Neural cell (in vitro differentiated cells): ENCODE measurements at regions not wholly inside any gene's neighbourhood (a gene's known extent, or its start where the extent isn't known, plus 50 kb on each side); places are given as distances from the start of the nearest gene placed in this dataset.

Experiments used
- H2AFZ ChIP-seq: fragments of 200-600, 300-800 bp; sonication (generic), shearing (Covaris generic); 2 replicates; pipeline ENCODE4 v1.6.0; 2014; ENCODE audit warnings: low read depth, mild to moderate bottlenecking, antibody characterized with exemption, low read length, moderate library complexity
- H3F3A ChIP-seq: fragments of 200-600 bp; shearing (Covaris generic); 2 replicates; pipeline ENCODE4 v1.6.1; 2016; ENCODE audit warnings: mild to moderate bottlenecking, moderate library complexity, mixed read lengths, antibody characterized with exemption, low read length; ENCODE audit not compliant: insufficient read depth, poor library complexity, severe bottlenecking
- H3K27ac ChIP-seq: fragments of 200-600, 300-800 bp; sonication (generic), shearing (Covaris generic); 2 replicates; pipeline ENCODE4 v1.5.1; 2014; ENCODE audit warnings: mild to moderate bottlenecking, low read length, moderate library complexity
- H3K27me3 ChIP-seq: fragments of 300-800, 200-600 bp; sonication (generic), shearing (Covaris generic); 2 replicates; pipeline ENCODE4 v1.6.0; 2014; ENCODE audit warnings: mild to moderate bottlenecking, low read depth, low read length, moderate library complexity; ENCODE audit not compliant: insufficient read depth
- H3K36me3 ChIP-seq: fragments of 300-800, 200-600 bp; sonication (generic), shearing (Covaris generic); 2 replicates; pipeline ENCODE4 v1.5.1; 2014; ENCODE audit warnings: mild to moderate bottlenecking, antibody characterized with exemption, low read length, moderate library complexity; ENCODE audit not compliant: insufficient read depth
- H3K4me2 ChIP-seq: fragments of 300-800, 200-600 bp; sonication (generic), shearing (Covaris generic); 2 replicates; pipeline ENCODE4 v1.6.0; 2014; ENCODE audit warnings: mild to moderate bottlenecking, low read length
- H3K4me3 ChIP-seq: fragments of 300-800, 200-600 bp; sonication (generic), shearing (Covaris generic); 2 replicates; pipeline ENCODE4 v1.5.1; 2014; ENCODE audit warnings: mild to moderate bottlenecking, low read length, moderate library complexity
- H3K79me2 ChIP-seq: fragments of 200-600 bp; shearing (Covaris generic); replicated peaks from 2 replicates; pipeline ENCODE4 v1.6.0; 2014; ENCODE audit warnings: mild to moderate bottlenecking, low read length, moderate library complexity; ENCODE audit not compliant: insufficient read depth
- H3K9ac ChIP-seq: fragments of 300-800, 200-600 bp; sonication (generic), shearing (Covaris generic); 2 replicates; pipeline ENCODE4 v1.6.1; 2016; ENCODE audit warnings: mild to moderate bottlenecking, low read length, mixed read lengths
- H3K9me2 ChIP-seq: fragments of 200-600 bp; shearing (Covaris generic); 2 replicates; pipeline ENCODE4 v1.6.1; 2016; ENCODE audit warnings: mild to moderate bottlenecking, low read length, mixed read lengths; ENCODE audit not compliant: insufficient read depth
- H3K9me3 ChIP-seq: fragments of 200-600, 300-800 bp; sonication (generic), shearing (Covaris generic); 2 replicates; pipeline ENCODE4 v1.6.1; 2016; ENCODE audit warnings: mild to moderate bottlenecking, mixed run types, low read length, moderate library complexity, mixed read lengths
- H4K20me1 ChIP-seq: fragments of 200-600 bp; shearing (Covaris generic); 2 replicates; pipeline ENCODE4 v1.6.1; 2016; ENCODE audit warnings: mild to moderate bottlenecking, mixed run types; ENCODE audit not compliant: insufficient read depth
- EP300 ChIP-seq: fragments of 450-650 bp; conservative IDR thresholded peaks from 2 replicates; pipeline ENCODE4 v1.6.1; 2014; ENCODE audit warnings: antibody characterized with exemption, mild to moderate bottlenecking, moderate library complexity; ENCODE audit not compliant: poor library complexity, severe bottlenecking
- EZH2 ChIP-seq: fragments of 200-600, 300-800 bp; shearing (Covaris generic), sonication (generic); IDR thresholded peaks from 2 replicates; pipeline ENCODE4 v1.6.1; 2014; ENCODE audit warnings: antibody characterized with exemption, low read length, borderline replicate concordance, mild to moderate bottlenecking; ENCODE audit not compliant: insufficient read depth, poor library complexity, severe bottlenecking
- MXI1 ChIP-seq: fragments of 450-650 bp; conservative IDR thresholded peaks from 2 replicates; pipeline ENCODE4 v1.6.1; 2014; ENCODE audit warnings: antibody characterized with exemption, mild to moderate bottlenecking; ENCODE audit not compliant: poor library complexity, severe bottlenecking
- POLR2AphosphoS5 ChIP-seq: IDR thresholded peaks from 2 replicates; pipeline ENCODE4 v1.6.1; 2012
- RAD21 ChIP-seq: fragments of 450-650 bp; conservative IDR thresholded peaks from 2 replicates; pipeline ENCODE4 v1.6.1; 2014; ENCODE audit warnings: antibody characterized with exemption, mild to moderate bottlenecking, moderate library complexity
- SMC3 ChIP-seq: fragments of 450-650 bp; conservative IDR thresholded peaks from 2 replicates; pipeline ENCODE4 v1.6.1; 2014; ENCODE audit warnings: antibody characterized with exemption, mild to moderate bottlenecking, moderate library complexity; ENCODE audit not compliant: poor library complexity
- TAF1 ChIP-seq: IDR thresholded peaks from 2 replicates; pipeline ENCODE4 v1.6.1; 2012; ENCODE audit warnings: low read depth
- TF ChIP-seq, protein P1 (sequence below): fragments of 450-650 bp; IDR thresholded peaks from 2 replicates; pipeline ENCODE4 v1.5.1; 2014; ENCODE audit warnings: antibody characterized with exemption, mild to moderate bottlenecking, moderate library complexity; ENCODE audit not compliant: poor library complexity, severe bottlenecking
- TF ChIP-seq, protein P2 (sequence below): IDR thresholded peaks from 2 replicates; pipeline ENCODE4 v1.6.1; 2012; ENCODE audit warnings: borderline replicate concordance

DNA sequence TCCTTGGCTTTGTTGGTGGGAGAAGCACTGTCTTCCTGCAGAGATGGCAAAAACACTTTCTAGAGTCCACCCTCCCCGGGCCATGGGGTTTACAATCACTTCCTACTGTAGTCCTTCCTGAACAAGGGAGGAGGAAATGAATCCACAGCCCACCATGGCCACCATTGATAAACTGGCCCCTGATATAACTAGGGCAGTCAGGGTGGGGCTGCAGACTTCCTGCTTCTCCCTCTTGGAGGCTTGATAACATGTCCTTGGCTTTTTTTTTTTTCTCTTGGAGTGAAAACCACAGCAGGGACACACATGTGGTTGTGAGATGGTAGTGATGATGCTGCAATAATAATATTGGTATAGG lies 437.8 kb downstream of the ZNF521 start:
- H2AFZ ChIP-seq: no peak overlapping the region

DNA sequence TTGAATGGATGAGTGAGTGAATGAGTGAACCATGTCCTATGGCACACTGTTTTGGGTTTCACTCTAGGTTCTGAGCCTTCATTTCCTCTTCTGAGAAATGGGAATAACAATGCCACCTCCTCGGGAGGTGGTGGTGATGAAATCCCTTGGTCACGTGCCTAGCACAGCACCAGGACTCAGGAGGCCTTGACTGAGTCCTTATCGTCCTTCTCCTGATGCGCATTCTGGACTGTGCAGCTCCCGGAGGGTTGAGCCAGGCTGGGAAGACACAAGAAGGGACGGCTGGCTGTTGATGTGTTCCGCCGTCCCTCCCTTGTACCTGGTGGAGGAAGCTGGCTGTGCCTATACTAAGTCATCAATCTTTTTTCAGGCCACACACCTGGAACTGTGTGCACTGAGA lies 437.3 kb downstream of the ZNF521 start:
- H3K79me2 ChIP-seq: no peaks in the 10 kb centered on the region
- H3K9me3 ChIP-seq: no peaks in the 10 kb centered on the region
- no peak overlapping the region for H3K4me3 ChIP-seq
- no peak overlapping the region for H2AFZ ChIP-seq
- no peak overlapping the region for H3K4me2 ChIP-seq
- H4K20me1 ChIP-seq: no peaks in the 10 kb centered on the region
- no peaks in the 10 kb centered on the region for H3K27me3 ChIP-seq
- no peak overlapping the region for H3K27ac ChIP-seq
- no peaks in the 10 kb centered on the region for H3K36me3 ChIP-seq
- TF ChIP-seq POLR2AphosphoS5: no peak
- no peak for TF ChIP-seq EP300
- TF ChIP-seq, protein P1, sequence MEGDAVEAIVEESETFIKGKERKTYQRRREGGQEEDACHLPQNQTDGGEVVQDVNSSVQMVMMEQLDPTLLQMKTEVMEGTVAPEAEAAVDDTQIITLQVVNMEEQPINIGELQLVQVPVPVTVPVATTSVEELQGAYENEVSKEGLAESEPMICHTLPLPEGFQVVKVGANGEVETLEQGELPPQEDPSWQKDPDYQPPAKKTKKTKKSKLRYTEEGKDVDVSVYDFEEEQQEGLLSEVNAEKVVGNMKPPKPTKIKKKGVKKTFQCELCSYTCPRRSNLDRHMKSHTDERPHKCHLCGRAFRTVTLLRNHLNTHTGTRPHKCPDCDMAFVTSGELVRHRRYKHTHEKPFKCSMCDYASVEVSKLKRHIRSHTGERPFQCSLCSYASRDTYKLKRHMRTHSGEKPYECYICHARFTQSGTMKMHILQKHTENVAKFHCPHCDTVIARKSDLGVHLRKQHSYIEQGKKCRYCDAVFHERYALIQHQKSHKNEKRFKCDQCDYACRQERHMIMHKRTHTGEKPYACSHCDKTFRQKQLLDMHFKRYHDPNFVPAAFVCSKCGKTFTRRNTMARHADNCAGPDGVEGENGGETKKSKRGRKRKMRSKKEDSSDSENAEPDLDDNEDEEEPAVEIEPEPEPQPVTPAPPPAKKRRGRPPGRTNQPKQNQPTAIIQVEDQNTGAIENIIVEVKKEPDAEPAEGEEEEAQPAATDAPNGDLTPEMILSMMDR: no peak
- no peaks in the 10 kb centered on the region for H3F3A ChIP-seq
- no peaks in the 10 kb centered on the region for H3K9me2 ChIP-seq
- H3K9ac ChIP-seq: no peak overlapping the region

More for the DNA sequence above, 437.8 kb downstream of the ZNF521 start:
- no peaks in the 10 kb centered on the region for H3K27me3 ChIP-seq
- H3K9me2 ChIP-seq: no peaks in the 10 kb centered on the region
- no peak overlapping the region for H3K4me2 ChIP-seq
- H3K36me3 ChIP-seq: no peaks in the 10 kb centered on the region
- H3K79me2 ChIP-seq: no peaks in the 10 kb centered on the region
- H3K9ac ChIP-seq: no peak overlapping the region
- H3F3A ChIP-seq: no peaks in the 10 kb centered on the region
- no peaks in the 10 kb centered on the region for H4K20me1 ChIP-seq
- TF ChIP-seq POLR2AphosphoS5 (no peak), SMC3 (no peak), TAF1 (no peak), EP300 (no peak), MXI1 (no peak), EZH2 (no peak), RAD21 (no peak)
- TF ChIP-seq, protein P2, sequence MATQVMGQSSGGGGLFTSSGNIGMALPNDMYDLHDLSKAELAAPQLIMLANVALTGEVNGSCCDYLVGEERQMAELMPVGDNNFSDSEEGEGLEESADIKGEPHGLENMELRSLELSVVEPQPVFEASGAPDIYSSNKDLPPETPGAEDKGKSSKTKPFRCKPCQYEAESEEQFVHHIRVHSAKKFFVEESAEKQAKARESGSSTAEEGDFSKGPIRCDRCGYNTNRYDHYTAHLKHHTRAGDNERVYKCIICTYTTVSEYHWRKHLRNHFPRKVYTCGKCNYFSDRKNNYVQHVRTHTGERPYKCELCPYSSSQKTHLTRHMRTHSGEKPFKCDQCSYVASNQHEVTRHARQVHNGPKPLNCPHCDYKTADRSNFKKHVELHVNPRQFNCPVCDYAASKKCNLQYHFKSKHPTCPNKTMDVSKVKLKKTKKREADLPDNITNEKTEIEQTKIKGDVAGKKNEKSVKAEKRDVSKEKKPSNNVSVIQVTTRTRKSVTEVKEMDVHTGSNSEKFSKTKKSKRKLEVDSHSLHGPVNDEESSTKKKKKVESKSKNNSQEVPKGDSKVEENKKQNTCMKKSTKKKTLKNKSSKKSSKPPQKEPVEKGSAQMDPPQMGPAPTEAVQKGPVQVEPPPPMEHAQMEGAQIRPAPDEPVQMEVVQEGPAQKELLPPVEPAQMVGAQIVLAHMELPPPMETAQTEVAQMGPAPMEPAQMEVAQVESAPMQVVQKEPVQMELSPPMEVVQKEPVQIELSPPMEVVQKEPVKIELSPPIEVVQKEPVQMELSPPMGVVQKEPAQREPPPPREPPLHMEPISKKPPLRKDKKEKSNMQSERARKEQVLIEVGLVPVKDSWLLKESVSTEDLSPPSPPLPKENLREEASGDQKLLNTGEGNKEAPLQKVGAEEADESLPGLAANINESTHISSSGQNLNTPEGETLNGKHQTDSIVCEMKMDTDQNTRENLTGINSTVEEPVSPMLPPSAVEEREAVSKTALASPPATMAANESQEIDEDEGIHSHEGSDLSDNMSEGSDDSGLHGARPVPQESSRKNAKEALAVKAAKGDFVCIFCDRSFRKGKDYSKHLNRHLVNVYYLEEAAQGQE: no peak
- TF ChIP-seq, protein P1: no peak
- H3K27ac ChIP-seq: no peak overlapping the region
- no peaks in the 10 kb centered on the region for H3K9me3 ChIP-seq
- no peak overlapping the region for H3K4me3 ChIP-seq
